ENCODE measurements at regions not wholly inside any gene's neighbourhood (a gene's known extent, or its start where the extent isn't known, plus 50 kb on each side); places are given as distances from the start of the nearest gene placed in this dataset.

DNA sequence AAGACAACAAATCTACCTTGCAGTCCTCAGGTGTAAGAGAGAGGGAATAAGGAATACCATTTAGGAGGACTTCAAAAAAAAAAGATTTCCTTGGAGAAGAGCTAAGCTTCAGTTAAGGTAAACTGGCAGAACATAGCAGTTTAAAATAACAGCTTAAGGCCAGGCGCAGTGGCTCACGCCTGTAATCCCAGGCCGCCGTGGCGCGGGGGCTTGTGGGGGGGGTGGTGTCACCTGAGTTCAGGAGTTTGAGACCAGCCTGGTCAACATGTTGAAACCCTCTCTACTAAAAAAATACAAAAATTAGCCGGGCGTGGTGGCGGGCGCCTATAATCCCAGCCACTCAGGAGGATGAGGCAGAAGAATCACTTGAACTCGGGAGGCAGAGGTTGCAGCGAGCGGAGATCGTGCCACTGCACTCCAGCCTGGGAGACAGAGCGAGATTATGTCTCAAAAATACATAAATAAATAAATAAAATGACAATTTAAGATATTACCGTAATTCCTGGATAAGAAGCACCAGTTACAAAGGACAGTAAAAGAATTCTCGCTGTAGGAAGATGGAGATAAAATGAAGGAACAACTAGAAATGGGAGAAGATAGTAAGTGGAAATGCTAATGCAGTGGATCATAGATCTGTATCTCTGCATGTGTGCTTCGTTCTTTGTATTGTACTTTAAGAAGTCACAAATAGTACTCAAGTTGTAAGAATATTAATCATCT lies 1140.2 kb downstream of the NCAM2 start:
- H3K27ac ChIP-seq = no peak overlapping the region
- H3K9me3 ChIP-seq = no peaks in the 10 kb centered on the region
- TF ChIP-seq POLR2A (IDR thresholded peaks at IDR 0.05) = no peak
- TF ChIP-seq, protein P1, sequence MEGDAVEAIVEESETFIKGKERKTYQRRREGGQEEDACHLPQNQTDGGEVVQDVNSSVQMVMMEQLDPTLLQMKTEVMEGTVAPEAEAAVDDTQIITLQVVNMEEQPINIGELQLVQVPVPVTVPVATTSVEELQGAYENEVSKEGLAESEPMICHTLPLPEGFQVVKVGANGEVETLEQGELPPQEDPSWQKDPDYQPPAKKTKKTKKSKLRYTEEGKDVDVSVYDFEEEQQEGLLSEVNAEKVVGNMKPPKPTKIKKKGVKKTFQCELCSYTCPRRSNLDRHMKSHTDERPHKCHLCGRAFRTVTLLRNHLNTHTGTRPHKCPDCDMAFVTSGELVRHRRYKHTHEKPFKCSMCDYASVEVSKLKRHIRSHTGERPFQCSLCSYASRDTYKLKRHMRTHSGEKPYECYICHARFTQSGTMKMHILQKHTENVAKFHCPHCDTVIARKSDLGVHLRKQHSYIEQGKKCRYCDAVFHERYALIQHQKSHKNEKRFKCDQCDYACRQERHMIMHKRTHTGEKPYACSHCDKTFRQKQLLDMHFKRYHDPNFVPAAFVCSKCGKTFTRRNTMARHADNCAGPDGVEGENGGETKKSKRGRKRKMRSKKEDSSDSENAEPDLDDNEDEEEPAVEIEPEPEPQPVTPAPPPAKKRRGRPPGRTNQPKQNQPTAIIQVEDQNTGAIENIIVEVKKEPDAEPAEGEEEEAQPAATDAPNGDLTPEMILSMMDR (IDR thresholded peaks at IDR 0.05) = no peak
- no peaks in the 10 kb centered on the region for H3K4me1 ChIP-seq
- no peaks in the 10 kb centered on the region for H3K27me3 ChIP-seq
- intact Hi-C loops (cut with DNase I; ENCODE audit: low total_unique reads) = no loop called here
- no peaks in the 10 kb centered on the region for H3K36me3 ChIP-seq
- no peak overlapping the region for H3K4me3 ChIP-seq
- no peak for DNase-seq

DNA sequence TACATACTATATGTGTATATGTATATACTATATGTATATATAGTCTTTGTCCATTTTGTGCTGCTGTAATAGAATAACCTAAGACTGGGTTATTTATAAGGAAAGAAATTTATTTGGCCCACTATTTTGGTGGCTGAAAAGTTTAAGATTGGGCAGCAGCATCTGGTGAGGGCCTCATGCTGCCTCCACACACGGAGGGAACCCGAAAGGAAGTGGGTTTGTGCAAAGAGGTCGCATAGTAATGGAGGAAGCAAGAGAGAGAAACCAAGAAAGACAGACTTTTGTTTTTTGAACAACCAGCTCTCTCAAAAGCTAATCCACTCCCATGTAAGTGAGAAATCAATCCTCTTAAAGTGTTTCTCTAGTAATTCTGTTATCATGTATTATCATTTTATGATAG lies 1147.3 kb downstream of the NCAM2 start:
- TF ChIP-seq, protein P1 (IDR thresholded peaks at IDR 0.05) = no peak
- TF ChIP-seq POLR2A (IDR thresholded peaks at IDR 0.05) = no peak
- H3K9me3 ChIP-seq = peaks cover 0 to 8% of the 10 kb centered on the region in 2 donors
- intact Hi-C loops (cut with DNase I; ENCODE audit: low total_unique reads) = no loop called here
- H3K4me3 ChIP-seq = no peak overlapping the region
- H3K4me1 ChIP-seq = no peaks in the 10 kb centered on the region
- H3K27ac ChIP-seq = no peak overlapping the region
- no peaks in the 10 kb centered on the region for H3K36me3 ChIP-seq
- H3K27me3 ChIP-seq = no peaks in the 10 kb centered on the region
- no peak for DNase-seq

DNA sequence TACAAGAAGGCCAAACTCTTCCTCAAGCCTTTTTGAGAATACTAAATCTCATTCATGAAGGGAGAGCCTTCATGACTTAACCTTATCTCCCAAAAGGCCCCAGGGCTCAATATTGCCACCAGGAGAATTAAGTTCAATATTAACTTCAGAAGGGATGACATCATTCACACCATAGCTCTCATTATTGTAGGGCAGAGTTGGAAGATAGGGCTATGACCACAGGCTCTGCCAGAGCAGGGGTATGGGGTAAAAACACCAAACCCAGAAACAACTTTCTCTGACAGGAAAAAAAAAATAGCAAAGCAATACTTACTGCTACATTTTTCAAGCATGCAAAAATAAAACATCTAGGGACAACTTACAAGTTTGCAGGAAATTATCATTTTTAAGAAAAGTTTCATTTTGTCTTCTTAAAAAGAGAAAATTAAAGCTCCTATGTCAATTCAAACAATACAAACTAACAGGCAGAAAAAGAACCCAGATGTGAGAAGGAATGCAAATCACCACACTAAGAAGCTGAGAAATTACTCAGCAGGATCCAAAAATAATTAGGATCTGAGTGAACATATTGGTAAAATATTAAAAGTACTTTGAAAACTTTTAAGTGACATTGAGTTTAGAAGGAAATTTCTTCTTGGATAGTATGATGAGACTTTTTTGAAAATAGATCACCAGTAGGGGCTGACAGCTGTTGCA lies 1156.5 kb downstream of the NCAM2 start:
- H3K4me1 ChIP-seq = no peaks in the 10 kb centered on the region
- H3K27me3 ChIP-seq = no peaks in the 10 kb centered on the region
- TF ChIP-seq, protein P1 (IDR thresholded peaks at IDR 0.05) = no peak
- TF ChIP-seq POLR2A (IDR thresholded peaks at IDR 0.05) = no peak
- H3K36me3 ChIP-seq = no peaks in the 10 kb centered on the region
- intact Hi-C loops (cut with DNase I; ENCODE audit: low total_unique reads) = no loop called here
- H3K9me3 ChIP-seq = no peaks in the 10 kb centered on the region
- H3K27ac ChIP-seq = no peak overlapping the region
- DNase-seq = no peak
- no peak overlapping the region for H3K4me3 ChIP-seq

DNA sequence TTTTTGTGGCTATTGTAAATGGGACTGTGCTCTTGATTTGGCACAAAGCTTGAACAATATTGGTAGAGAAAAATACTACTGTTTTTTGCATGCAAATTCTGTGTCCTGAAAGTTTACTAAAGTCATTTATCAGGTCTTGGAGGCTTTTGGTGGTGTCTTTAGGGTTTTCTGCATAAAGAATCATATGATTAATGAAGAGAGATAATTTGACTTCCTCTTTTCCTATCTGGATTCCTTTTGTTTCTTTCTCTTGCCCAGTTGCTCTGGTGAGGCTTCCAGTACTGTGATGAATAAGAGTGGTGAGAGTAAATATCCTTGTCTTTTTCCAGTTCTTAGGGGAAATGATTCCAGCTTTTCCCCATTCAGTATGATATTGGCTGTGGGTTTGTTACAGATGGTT lies 1166.7 kb downstream of the NCAM2 start:
- no peak overlapping the region for H3K4me3 ChIP-seq
- H3K27me3 ChIP-seq = no peaks in the 10 kb centered on the region
- intact Hi-C loops (cut with DNase I; ENCODE audit: low total_unique reads) = no loop called here
- H3K9me3 ChIP-seq = peaks cover 0 to 3% of the 10 kb centered on the region in 2 donors
- no peaks in the 10 kb centered on the region for H3K36me3 ChIP-seq
- TF ChIP-seq POLR2A (IDR thresholded peaks at IDR 0.05) = no peak
- TF ChIP-seq, protein P1 (IDR thresholded peaks at IDR 0.05) = no peak
- no peak overlapping the region for H3K27ac ChIP-seq
- H3K4me1 ChIP-seq = no peaks in the 10 kb centered on the region
- DNase-seq = no peak

DNA sequence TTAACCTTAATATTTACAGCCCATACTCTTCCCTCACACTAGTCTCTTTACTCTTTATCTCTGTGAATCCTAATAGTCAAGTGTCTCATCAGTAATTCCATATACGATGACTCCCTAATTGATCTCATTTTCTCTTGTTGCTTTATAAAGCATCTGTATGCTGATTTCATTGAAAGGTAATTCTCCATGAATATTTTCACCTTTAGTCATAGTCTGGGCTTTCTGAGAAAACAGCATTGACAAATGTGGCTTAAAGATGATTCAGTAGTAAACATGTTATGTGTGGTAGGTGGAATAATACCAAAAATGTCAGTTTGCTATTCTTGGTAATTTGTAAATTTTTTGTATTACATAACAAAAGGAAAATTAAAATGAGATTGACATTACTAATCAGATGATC lies 1176.5 kb downstream of the NCAM2 start:
- intact Hi-C loops (cut with DNase I; ENCODE audit: low total_unique reads) = no loop called here

More for the DNA sequence above, 1176.5 kb downstream of the NCAM2 start:
- no peaks in the 10 kb centered on the region for H3K36me3 ChIP-seq
- no peaks in the 10 kb centered on the region for H3K4me1 ChIP-seq
- H3K27ac ChIP-seq = no peak overlapping the region
- no peaks in the 10 kb centered on the region for H3K27me3 ChIP-seq
- no peak for TF ChIP-seq POLR2A (IDR thresholded peaks at IDR 0.05)
- TF ChIP-seq, protein P1 (IDR thresholded peaks at IDR 0.05) = no peak
- no peak overlapping the region for H3K4me3 ChIP-seq
- H3K9me3 ChIP-seq = no peaks in the 10 kb centered on the region
- no peak for DNase-seq

All from uterus (tissue), 3 donors.